CD14-positive monocyte (primary cell): ENCODE measurements at regions not wholly inside any gene's neighbourhood (a gene's known extent, or its start where the extent isn't known, plus 50 kb on each side); places are given as distances from the start of the nearest gene placed in this dataset.

Experiments used
- DNase-seq, 3 donors: peaks; one replicate each; pipeline ENCODE4 v3.0.0-alpha.2; 2011 to 2022
- H2AFZ ChIP-seq: 2 replicates; pipeline ENCODE4 v1.6.0; 2012; ENCODE audit warnings: mild to moderate bottlenecking, low read depth, low read length, inconsistent platforms; ENCODE audit not compliant: insufficient read depth, poor library complexity, severe bottlenecking
- H3K27ac ChIP-seq, 2 donors: 1 replicate in 1 of 2; 2 replicates in 1 of 2; pipeline ENCODE4 v1.5.1; 2012 to 2013; ENCODE audit warnings: low read length in 2 of 2, control low read depth in 1 of 2, inconsistent platforms in 1 of 2, low read depth in 1 of 2, mild to moderate bottlenecking in 1 of 2
- H3K27me3 ChIP-seq, 2 donors: one replicate each; pipeline versions ENCODE4 v1.6.0 to v1.6.1; 2011 to 2013; ENCODE audit warnings: low read length in 2 of 2; ENCODE audit not compliant: control insufficient read depth in 2 of 2, insufficient read depth in 2 of 2
- H3K36me3 ChIP-seq, 2 donors: replicated peaks in 1 of 2; 1 replicate in 1 of 2; 2 replicates in 1 of 2; pipeline versions ENCODE4 v1.5.1 to v1.6.1; 2012 to 2013; ENCODE audit warnings: low read length in 2 of 2, control low read depth in 1 of 2, inconsistent platforms in 1 of 2, mild to moderate bottlenecking in 1 of 2; ENCODE audit not compliant: insufficient read depth in 2 of 2, control insufficient read depth in 1 of 2
- H3K4me1 ChIP-seq, 2 donors: 1 replicate in 1 of 2; 2 replicates in 1 of 2; pipeline versions ENCODE4 v1.5.1 to v1.6.1; 2012 to 2013; ENCODE audit warnings: low read length in 2 of 2, control low read depth in 1 of 2, inconsistent platforms in 1 of 2, mild to moderate bottlenecking in 1 of 2, moderate library complexity in 1 of 2; ENCODE audit not compliant: insufficient read depth in 2 of 2, control insufficient read depth in 1 of 2
- H3K4me2 ChIP-seq: replicated peaks from 2 replicates; pipeline ENCODE3; 2012; ENCODE audit warnings: low read length, moderate library complexity, mild to moderate bottlenecking; ENCODE audit not compliant: poor library complexity, severe bottlenecking; ENCODE audit errors: extremely low read depth
- H3K4me3 ChIP-seq, 3 experiments: fragments of 200-600 bp in 1 of 3; sonication (generic) in 1 of 3; replicated peaks in 1 of 3; 1 replicate in 2 of 3; 2 replicates in 1 of 3; pipeline ENCODE4 v1.5.1; 2011 to 2013; ENCODE audit warnings: low read length in 3 of 3, mild to moderate bottlenecking in 3 of 3, control low read depth in 2 of 3, low read depth in 2 of 3, inconsistent platforms in 1 of 3, moderate library complexity in 1 of 3
- H3K79me2 ChIP-seq: 2 replicates; pipeline ENCODE4 v1.6.0; 2012; ENCODE audit warnings: mild to moderate bottlenecking, control low read depth, inconsistent platforms, low read length, moderate library complexity; ENCODE audit not compliant: insufficient read depth
- H3K9ac ChIP-seq: 2 replicates; pipeline ENCODE4 v1.6.0; 2017; ENCODE audit warnings: low read length, mild to moderate bottlenecking; ENCODE audit not compliant: insufficient read depth, poor library complexity, severe bottlenecking
- H3K9me3 ChIP-seq, 2 donors: replicated peaks in 1 of 2; 1 replicate in 1 of 2; 2 replicates in 1 of 2; pipeline versions ENCODE4 v1.5.1 to v1.6.1; 2012 to 2013; ENCODE audit warnings: low read length in 2 of 2, control low read depth in 1 of 2; ENCODE audit not compliant: control insufficient read depth in 1 of 2, insufficient read depth in 1 of 2
- H4K20me1 ChIP-seq: 2 replicates; pipeline ENCODE4 v1.6.0; 2012; ENCODE audit warnings: mild to moderate bottlenecking, low read length, control low read depth, moderate library complexity; ENCODE audit not compliant: insufficient read depth
- H3K27ac Mint-ChIP-seq, 7 donors: one replicate each; pipeline ENCODE4 v1.8.0; 2020; ENCODE audit warnings: mild to moderate bottlenecking in 7 of 7, mixed read lengths in 7 of 7, moderate library complexity in 6 of 7, inconsistent platforms in 2 of 7
- H3K27me3 Mint-ChIP-seq, 3 donors: one replicate each; pipeline ENCODE4 v1.8.0; 2021 to 2022; ENCODE audit warnings: low read depth in 3 of 3, mild to moderate bottlenecking in 3 of 3, mixed read lengths in 3 of 3, moderate library complexity in 3 of 3, inconsistent platforms in 1 of 3
- H3K36me3 Mint-ChIP-seq, 2 donors: one replicate each; pipeline ENCODE4 v1.8.0; 2020; ENCODE audit warnings: mixed read lengths in 2 of 2, inconsistent platforms in 1 of 2, mild to moderate bottlenecking in 1 of 2
- H3K4me1 Mint-ChIP-seq: one replicate; pipeline ENCODE4 v1.8.0; 2020; ENCODE audit warnings: mild to moderate bottlenecking, mixed read lengths
- H3K4me3 Mint-ChIP-seq, 2 donors: one replicate each; pipeline ENCODE4 v1.8.0; 2020; ENCODE audit warnings: mild to moderate bottlenecking in 2 of 2, mixed read lengths in 2 of 2, moderate library complexity in 1 of 2
- H3K9me3 Mint-ChIP-seq, 7 donors: one replicate each; pipeline ENCODE4 v1.8.0; 2020 to 2022; ENCODE audit warnings: mixed read lengths in 7 of 7, mild to moderate bottlenecking in 6 of 7, moderate library complexity in 6 of 7, inconsistent platforms in 2 of 7
- CTCF ChIP-seq: fragments of 200-600 bp; IDR thresholded peaks from one replicate; pipeline ENCODE4 v1.8.0; 2022; ENCODE audit warnings: antibody characterized with exemption, mild to moderate bottlenecking
- WGBS: methylation state at CpG from one replicate; pipeline ENCODE4 v1.1.5; 2013; ENCODE audit warnings: missing lambda C conversion rate; ENCODE audit not compliant: insufficient coverage; 5-methylcytosine and 5-hydroxymethylcytosine counted together
- intact Hi-C, 2 donors: fragments of 100-400 bp; cut with micrococcal nuclease; formaldehyde crosslinking; loops; one replicate each; pipeline versions ENCODE4 v1.15.0 to v1.15.1; 2023

- H3K4me2 ChIP-seq, result no peak overlapping the region
- no peak for TF ChIP-seq CTCF
- no peaks in the 10 kb centered on the region for H3K79me2 ChIP-seq
- no peak overlapping the region for H3K27ac ChIP-seq
- intact Hi-C loops, result no loop called here
- no peaks in the 10 kb centered on the region for H3K27me3 Mint-ChIP-seq
- H3K27me3 ChIP-seq, result no peaks in the 10 kb centered on the region
- no peak overlapping the region for H2AFZ ChIP-seq
- H3K27ac Mint-ChIP-seq, result no peak overlapping the region
- no peaks in the 10 kb centered on the region for H3K36me3 Mint-ChIP-seq
- H3K4me3 ChIP-seq, result no peak overlapping the region
- H3K9me3 Mint-ChIP-seq, result peaks cover 0 to 6% (median 0%) of the 10 kb centered on the region in 7 donors
- no peaks in the 10 kb centered on the region for H3K4me1 Mint-ChIP-seq
- DNase-seq, result no peak
- no peaks in the 10 kb centered on the region for H3K36me3 ChIP-seq
- no CpG with 5 or more reads among the region's 3 CpGs for WGBS
- H4K20me1 ChIP-seq, result no peaks in the 10 kb centered on the region
- no peaks in the 10 kb centered on the region for H3K9me3 ChIP-seq
- H3K4me1 ChIP-seq, result no peaks in the 10 kb centered on the region
- H3K4me3 Mint-ChIP-seq, result no peak overlapping the region
- H3K9ac ChIP-seq, result no peak overlapping the region
Measured at GRCh38 chr13:70908795-70909194, 800.5 kb upstream of the KLHL1 start.

GRCh38 chr13:70905035-70905434, 796.8 kb upstream of the KLHL1 start:
- Histone ChIP-seq H3K4me2 (no peak overlapping the region), H3K9ac (no peak overlapping the region), H3K4me3 (no peak overlapping the region), H4K20me1 (no peaks in the 10 kb centered on the region), H3K79me2 (no peaks in the 10 kb centered on the region), H2AFZ (no peak overlapping the region), H3K36me3 (no peaks in the 10 kb centered on the region), H3K9me3 (no peaks in the 10 kb centered on the region), H3K27me3 (no peaks in the 10 kb centered on the region), H3K27ac (no peak overlapping the region), H3K4me1 (no peaks in the 10 kb centered on the region)
- no peak overlapping the region for H3K4me3 Mint-ChIP-seq
- intact Hi-C loops, result no loop called here
- H3K9me3 Mint-ChIP-seq, result peaks cover 0 to 5% (median 2%) of the 10 kb centered on the region in 7 donors
- WGBS, result no CpG with 5 or more reads among the region's 2 CpGs
- no peak for TF ChIP-seq CTCF
- no peaks in the 10 kb centered on the region for H3K36me3 Mint-ChIP-seq
- DNase-seq, result no peak
- no peak overlapping the region for H3K27ac Mint-ChIP-seq
- H3K4me1 Mint-ChIP-seq, result no peaks in the 10 kb centered on the region
- no peaks in the 10 kb centered on the region for H3K27me3 Mint-ChIP-seq
